DND-41 (cell line): ENCODE measurements at regions not wholly inside any gene's neighbourhood (a gene's known extent, or its start where the extent isn't known, plus 50 kb on each side); places are given as distances from the start of the nearest gene placed in this dataset.
"Not testable (repeated sequence)": the region's sequence is repeated elsewhere in the genome, so short reads cannot be mapped to it uniquely, and the experiment has no call there.

ENCODE experiments used
- ATAC-seq: fragments of 200-7000 bp; cut with Tn5 transposase; 3 replicates; pipeline ENCODE4 v1.9.1; 2021; ENCODE audit warnings: low read depth; ENCODE audit not compliant: insufficient read depth
- DNase-seq: peaks from one replicate; pipeline ENCODE4 v3.0.0-alpha.2; 2020
- H2AFZ ChIP-seq: 2 replicates; pipeline ENCODE4 v1.6.0; 2012; ENCODE audit warnings: low read depth, low read length
- H3K27ac ChIP-seq: 2 replicates; pipeline ENCODE4 v1.5.1; 2012; ENCODE audit warnings: low read length, inconsistent platforms
- H3K27me3 ChIP-seq: fragments of 200-600 bp; sonication (generic); 2 replicates; pipeline ENCODE4 v1.6.0; 2012; ENCODE audit warnings: low read length, mild to moderate bottlenecking, inconsistent platforms; ENCODE audit not compliant: insufficient read depth, poor library complexity
- H3K36me3 ChIP-seq: 2 replicates; pipeline ENCODE4 v1.5.1; 2012; ENCODE audit warnings: low read length, inconsistent platforms; ENCODE audit not compliant: insufficient read depth
- H3K4me1 ChIP-seq: 2 replicates; pipeline ENCODE4 v1.5.1; 2012; ENCODE audit warnings: mild to moderate bottlenecking, low read length; ENCODE audit not compliant: insufficient read depth
- H3K4me2 ChIP-seq: 2 replicates; pipeline ENCODE4 v1.6.0; 2012; ENCODE audit warnings: mild to moderate bottlenecking, moderate library complexity, low read length, inconsistent platforms; ENCODE audit not compliant: insufficient read depth
- H3K4me3 ChIP-seq, 2 experiments: fragments of 200-600 bp in 1 of 2; shearing (Covaris generic) in 1 of 2; 2 replicates each; pipeline ENCODE4 v1.5.1; 2012 to 2016; ENCODE audit warnings: inconsistent platforms in 2 of 2, low read length in 2 of 2, mild to moderate bottlenecking in 2 of 2, low read depth in 1 of 2, moderate library complexity in 1 of 2
- H3K79me2 ChIP-seq: 2 replicates; pipeline ENCODE4 v1.6.0; 2012; ENCODE audit warnings: low read length, inconsistent platforms; ENCODE audit not compliant: insufficient read depth
- H3K9ac ChIP-seq: 2 replicates; pipeline ENCODE4 v1.6.0; 2012; ENCODE audit warnings: low read depth, mild to moderate bottlenecking, inconsistent platforms, low read length, moderate library complexity
- H3K9me3 ChIP-seq: 2 replicates; pipeline ENCODE4 v1.5.1; 2012; ENCODE audit warnings: low read length, moderate library complexity, mild to moderate bottlenecking, inconsistent platforms; ENCODE audit not compliant: insufficient read depth, severe bottlenecking
- H4K20me1 ChIP-seq: 2 replicates; pipeline ENCODE4 v1.6.0; 2012; ENCODE audit warnings: low read length; ENCODE audit not compliant: insufficient read depth
- CTCF ChIP-seq: IDR thresholded peaks from 2 replicates; pipeline ENCODE4 v1.5.1; 2012; ENCODE audit warnings: borderline replicate concordance, low read length, moderate library complexity, mild to moderate bottlenecking; ENCODE audit not compliant: poor library complexity, severe bottlenecking; ENCODE audit errors: extremely low read depth
- EZH2 ChIP-seq: IDR thresholded peaks from 3 replicates; pipeline ENCODE4 v1.6.1; 2012; ENCODE audit warnings: borderline replicate concordance, low read depth, mild to moderate bottlenecking, moderate library complexity, low read length, inconsistent platforms; ENCODE audit not compliant: severe bottlenecking

GRCh38 chr13:69035771-69036170 lies 1071.9 kb upstream of the ATXN8OS start:
- no peak overlapping the region for H3K9ac ChIP-seq
- TF ChIP-seq CTCF (no peak), EZH2 (no peak)
- H4K20me1 ChIP-seq = no peaks in the 10 kb centered on the region
- no peak overlapping the region for H3K4me2 ChIP-seq
- no peaks in the 10 kb centered on the region for H3K27me3 ChIP-seq
- no peak for ATAC-seq
- H3K79me2 ChIP-seq = no peaks in the 10 kb centered on the region
- no peaks in the 10 kb centered on the region for H3K36me3 ChIP-seq
- no peak overlapping the region for H2AFZ ChIP-seq
- H3K4me1 ChIP-seq = no peaks in the 10 kb centered on the region
- H3K9me3 ChIP-seq = no peaks in the 10 kb centered on the region
- H3K27ac ChIP-seq = no peak overlapping the region
- no peak for DNase-seq
- no peak overlapping the region for H3K4me3 ChIP-seq

- Histone ChIP-seq H4K20me1 (no peaks in the 10 kb centered on the region), H2AFZ (no peak overlapping the region)
Observed at GRCh38 chr13:69028936-69029335, 1078.7 kb upstream of the ATXN8OS start.

GRCh38 chr13:69020120-69020519 lies 1087.5 kb upstream of the ATXN8OS start:
- ATAC-seq (no peak), DNase-seq (no peak)
- Histone ChIP-seq H3K79me2 (no peaks in the 10 kb centered on the region), H3K4me2 (no peak overlapping the region), H4K20me1 (no peaks in the 10 kb centered on the region), H3K27ac (no peak overlapping the region), H3K36me3 (no peaks in the 10 kb centered on the region), H3K9me3 (no peaks in the 10 kb centered on the region), H2AFZ (no peak overlapping the region), H3K4me3 (no peak overlapping the region), H3K9ac (no peak overlapping the region), H3K27me3 (no peaks in the 10 kb centered on the region), H3K4me1 (no peaks in the 10 kb centered on the region)
- TF ChIP-seq EZH2 (no peak), CTCF (no peak)

More at GRCh38 chr13:69028936-69029335, 1078.7 kb upstream of the ATXN8OS start:
- Histone ChIP-seq H3K27ac (no peak overlapping the region), H3K9ac (no peak overlapping the region), H3K9me3 (no peaks in the 10 kb centered on the region), H3K36me3 (no peaks in the 10 kb centered on the region), H3K4me3 (no peak overlapping the region), H3K79me2 (no peaks in the 10 kb centered on the region), H3K4me1 (no peaks in the 10 kb centered on the region), H3K4me2 (no peak overlapping the region), H3K27me3 (no peaks in the 10 kb centered on the region)
- no peak for DNase-seq
- ATAC-seq = no peak
- TF ChIP-seq EZH2 = no peak
- no peak for TF ChIP-seq CTCF

GRCh38 chr13:69018173-69018572 lies 1089.5 kb upstream of the ATXN8OS start:
- H3K4me3 ChIP-seq, H3K79me2 ChIP-seq, ATAC-seq, H3K27ac ChIP-seq, H3K36me3 ChIP-seq, H3K9me3 ChIP-seq, H3K4me2 ChIP-seq, H4K20me1 ChIP-seq, H2AFZ ChIP-seq, H3K4me1 ChIP-seq, H3K9ac ChIP-seq, H3K27me3 ChIP-seq, DNase-seq: not testable (repeated sequence)
